ENCODE measurements at regions not wholly inside any gene's neighbourhood (a gene's known extent, or its start where the extent isn't known, plus 50 kb on each side); places are given as distances from the start of the nearest gene placed in this dataset.

DNA sequence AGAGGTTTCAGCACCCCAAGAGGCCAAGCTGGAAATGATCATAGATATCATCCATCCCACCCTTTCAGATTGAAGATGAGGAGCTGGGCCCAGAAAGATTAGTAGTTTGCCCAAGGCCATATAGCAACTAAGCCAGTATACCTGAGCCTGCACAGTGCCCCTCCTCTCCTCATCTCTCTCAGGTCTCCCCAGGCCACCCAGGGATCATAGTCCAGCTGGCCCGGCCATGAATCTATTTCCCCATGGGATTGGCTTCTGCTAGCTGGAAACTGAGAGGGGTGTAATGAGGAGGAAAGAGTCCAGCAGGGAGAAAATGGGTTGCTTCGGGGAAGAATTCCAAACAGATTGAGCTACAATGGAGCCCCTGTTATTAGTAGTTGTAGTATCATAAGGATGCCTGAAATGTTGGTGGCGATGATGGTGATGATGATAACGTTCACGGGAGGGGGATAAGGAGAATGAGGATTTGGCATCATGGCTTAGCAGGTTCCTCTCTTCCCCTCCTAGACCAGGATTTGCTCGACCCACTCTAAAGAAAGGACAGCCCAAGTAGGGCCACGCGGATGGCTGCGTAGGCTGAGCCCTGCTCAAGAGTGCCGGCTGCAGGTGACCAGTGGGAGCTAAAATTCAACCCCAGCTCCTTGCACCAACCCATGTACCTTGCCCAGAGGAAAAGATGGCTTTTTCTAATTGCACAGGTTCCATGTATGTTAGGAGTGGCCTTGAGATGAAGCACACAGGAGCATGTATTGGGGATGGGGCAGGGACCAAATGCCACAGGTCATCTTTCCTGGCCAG is 117.8 kb upstream of the PJA1 start:
- no peak for DNase-seq (ENCODE audit: low read depth)
- no peak overlapping the region for H3K4me3 ChIP-seq (ENCODE audit: low read depth, low read length)
- TF ChIP-seq, protein P1, sequence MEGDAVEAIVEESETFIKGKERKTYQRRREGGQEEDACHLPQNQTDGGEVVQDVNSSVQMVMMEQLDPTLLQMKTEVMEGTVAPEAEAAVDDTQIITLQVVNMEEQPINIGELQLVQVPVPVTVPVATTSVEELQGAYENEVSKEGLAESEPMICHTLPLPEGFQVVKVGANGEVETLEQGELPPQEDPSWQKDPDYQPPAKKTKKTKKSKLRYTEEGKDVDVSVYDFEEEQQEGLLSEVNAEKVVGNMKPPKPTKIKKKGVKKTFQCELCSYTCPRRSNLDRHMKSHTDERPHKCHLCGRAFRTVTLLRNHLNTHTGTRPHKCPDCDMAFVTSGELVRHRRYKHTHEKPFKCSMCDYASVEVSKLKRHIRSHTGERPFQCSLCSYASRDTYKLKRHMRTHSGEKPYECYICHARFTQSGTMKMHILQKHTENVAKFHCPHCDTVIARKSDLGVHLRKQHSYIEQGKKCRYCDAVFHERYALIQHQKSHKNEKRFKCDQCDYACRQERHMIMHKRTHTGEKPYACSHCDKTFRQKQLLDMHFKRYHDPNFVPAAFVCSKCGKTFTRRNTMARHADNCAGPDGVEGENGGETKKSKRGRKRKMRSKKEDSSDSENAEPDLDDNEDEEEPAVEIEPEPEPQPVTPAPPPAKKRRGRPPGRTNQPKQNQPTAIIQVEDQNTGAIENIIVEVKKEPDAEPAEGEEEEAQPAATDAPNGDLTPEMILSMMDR (conservative IDR thresholded peaks at IDR 0.05; ENCODE audit: low read depth, low read length), result no peak

DNA sequence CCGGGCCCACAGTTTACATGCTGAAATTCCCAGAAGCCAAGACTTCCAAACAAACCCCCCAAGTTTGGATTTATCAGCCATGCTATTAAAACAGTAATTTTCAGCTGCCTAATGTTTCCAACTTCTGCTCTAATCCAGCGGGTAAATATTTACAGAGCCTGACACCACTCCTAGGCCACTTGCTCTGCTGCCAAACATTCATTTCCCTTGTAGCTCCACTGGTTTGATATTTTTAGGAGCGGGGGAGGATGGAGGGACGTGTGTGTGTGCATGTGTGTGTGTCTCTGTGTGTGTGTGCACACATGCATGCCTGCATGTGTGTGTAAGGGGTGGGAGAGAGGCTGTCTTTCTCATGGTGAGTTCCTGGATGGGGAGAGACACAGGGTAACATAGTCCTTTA is 115.7 kb upstream of the PJA1 start:
- TF ChIP-seq, protein P1 (conservative IDR thresholded peaks at IDR 0.05; ENCODE audit: low read depth, low read length), result no peak
- no peak for DNase-seq (ENCODE audit: low read depth)

DNA sequence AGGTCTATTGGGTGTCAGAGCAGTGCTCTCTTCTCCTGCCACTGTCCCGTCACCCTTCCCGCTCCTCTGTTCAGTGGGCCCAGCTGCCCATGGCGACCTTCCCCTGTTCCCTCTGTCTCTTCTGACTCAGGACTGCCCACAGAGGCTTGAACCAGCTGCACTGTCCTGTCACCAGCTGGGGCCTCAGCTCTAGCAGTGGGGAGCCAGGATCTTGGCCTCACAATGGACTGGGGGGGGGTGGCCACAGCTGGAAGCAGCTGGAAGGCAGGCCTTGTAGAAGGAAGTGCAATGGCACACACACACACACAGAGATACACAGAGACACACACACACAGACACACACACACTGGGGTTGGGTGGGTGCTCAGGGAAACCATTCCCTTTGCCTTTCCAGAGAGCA is 114.0 kb upstream of the PJA1 start:
- H3K4me3 ChIP-seq (ENCODE audit: low read depth, low read length), result no peak overlapping the region
- TF ChIP-seq, protein P1 (conservative IDR thresholded peaks at IDR 0.05; ENCODE audit: low read depth, low read length), result no peak
- no peak for DNase-seq (ENCODE audit: low read depth)

More for the DNA sequence above, 115.7 kb upstream of the PJA1 start:
- H3K4me3 ChIP-seq (ENCODE audit: low read depth, low read length), result no peak overlapping the region

DNA sequence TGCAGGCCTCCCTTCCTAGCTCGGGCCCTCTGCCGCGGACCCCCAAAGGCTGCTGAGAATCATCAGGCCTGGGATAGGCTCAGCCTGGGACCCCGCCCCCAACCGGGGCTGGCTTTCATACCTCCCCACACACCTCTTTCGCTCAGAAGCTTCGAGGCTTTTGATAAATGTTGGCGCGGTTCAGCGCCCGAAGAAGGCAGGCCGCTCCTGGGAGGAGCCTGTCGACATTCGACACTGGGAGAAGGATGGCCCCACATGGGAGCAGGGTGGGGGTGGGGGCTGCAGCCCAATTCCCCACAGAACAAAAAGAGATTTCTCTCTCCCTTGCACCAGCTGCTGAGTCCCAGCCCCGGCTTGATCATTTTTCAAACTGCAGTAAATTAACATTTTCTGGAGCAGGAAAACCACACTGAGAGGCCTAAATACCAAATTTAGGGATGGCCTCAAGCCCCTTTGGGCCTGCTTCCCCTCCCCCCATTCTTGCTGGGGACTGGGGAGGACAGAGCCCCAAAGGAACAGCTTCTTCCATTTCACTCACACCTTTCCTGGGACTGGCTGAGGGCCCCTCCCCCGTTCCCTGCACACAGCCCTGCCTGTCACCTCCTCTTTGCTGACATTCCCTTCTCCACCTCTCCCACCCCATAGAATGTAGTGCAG is 112.9 kb upstream of the PJA1 start:
- TF ChIP-seq, protein P1 (conservative IDR thresholded peaks at IDR 0.05; ENCODE audit: low read depth, low read length), result no peak
- H3K4me3 ChIP-seq (ENCODE audit: low read depth, low read length), result no peak overlapping the region
- DNase-seq (ENCODE audit: low read depth), result no peak

DNA sequence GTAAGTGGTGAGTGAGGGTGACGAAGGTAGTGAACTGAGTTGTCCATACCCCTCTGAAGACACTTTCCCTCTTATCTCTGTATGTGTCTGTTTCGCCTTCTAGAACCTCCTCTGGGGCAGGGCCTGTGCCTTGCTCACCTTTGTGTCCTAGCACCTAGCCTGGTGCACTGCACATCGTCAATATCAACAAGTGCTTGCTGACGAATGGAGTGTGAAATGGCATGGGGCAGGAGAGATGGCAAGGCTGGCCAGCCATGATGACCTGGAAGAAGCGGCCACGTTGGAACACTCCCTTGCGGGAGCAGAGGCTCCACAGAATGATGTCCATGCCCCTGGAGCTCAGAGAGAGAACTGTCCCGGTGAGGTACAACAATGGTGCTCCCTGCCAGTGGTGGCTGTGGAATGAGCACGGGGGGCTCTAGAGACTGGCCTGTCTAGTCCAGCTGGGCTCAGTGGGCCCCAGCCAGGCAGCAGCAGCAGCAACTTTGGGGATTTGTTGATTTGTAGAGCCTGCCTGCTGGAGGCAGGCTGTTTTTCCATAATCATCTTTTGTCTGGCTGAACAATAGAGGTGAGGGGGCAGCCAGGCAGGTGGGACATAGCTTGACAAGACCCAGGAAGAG is 112.2 kb upstream of the PJA1 start:
- H3K4me3 ChIP-seq (ENCODE audit: low read depth, low read length), result no peak overlapping the region
- TF ChIP-seq, protein P1 (conservative IDR thresholded peaks at IDR 0.05; ENCODE audit: low read depth, low read length), result no peak
- DNase-seq (ENCODE audit: low read depth), result no peak

DNA sequence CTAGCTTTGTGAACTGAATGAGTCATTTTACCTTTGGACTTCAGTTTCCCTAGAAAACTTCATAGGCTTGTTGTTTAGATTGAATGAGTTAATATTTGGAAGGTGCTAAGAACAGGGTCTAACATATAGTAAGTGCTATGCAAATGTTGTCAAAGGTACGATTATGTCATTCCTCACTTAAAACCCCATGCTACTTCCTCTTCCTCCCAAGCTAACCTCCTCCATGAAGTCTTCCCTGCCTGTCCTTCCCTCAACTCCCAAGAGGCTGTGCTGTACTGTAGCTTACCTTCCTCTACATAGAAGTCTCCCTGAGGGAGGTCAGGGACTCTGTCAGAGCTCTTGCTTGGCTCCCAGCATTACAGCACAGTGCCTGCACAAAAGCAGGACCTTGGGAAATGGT is 103.4 kb upstream of the PJA1 start:
- TF ChIP-seq, protein P1 (conservative IDR thresholded peaks at IDR 0.05; ENCODE audit: low read depth, low read length), result no peak
- no peak for DNase-seq (ENCODE audit: low read depth)
- H3K4me3 ChIP-seq (ENCODE audit: low read depth, low read length), result no peak overlapping the region
